Thoracic aorta (tissue), 2 donors: ENCODE measurements at regions not wholly inside any gene's neighbourhood (a gene's known extent, or its start where the extent isn't known, plus 50 kb on each side); places are given as distances from the start of the nearest gene placed in this dataset.
"Not testable (repeated sequence)": the region's sequence is repeated elsewhere in the genome, so short reads cannot be mapped to it uniquely, and the experiment has no call there.

ENCODE experiments used
- ATAC-seq: fragments of 150-250 bp; one replicate; pipeline ENCODE4 v1.8.0; 2017; ENCODE audit warnings: low read depth; ENCODE audit not compliant: insufficient number of reproducible peaks, low FRiP score
- DNase-seq: peaks from one replicate; pipeline ENCODE4 v3.0.0-alpha.2; 2020; ENCODE audit warnings: low spot score
- H3K27ac ChIP-seq, 2 donors: fragments of 200-600 bp; sonication (generic); 1 replicate in 1 of 2; 2 replicates in 1 of 2; pipeline ENCODE4 v1.5.1; 2016; ENCODE audit warnings: mild to moderate bottlenecking in 2 of 2, moderate library complexity in 2 of 2
- H3K27me3 ChIP-seq: fragments of 200-600 bp; sonication (generic); replicated peaks from 2 replicates; pipeline ENCODE4 v1.6.0; 2016; ENCODE audit warnings: mild to moderate bottlenecking; ENCODE audit not compliant: insufficient read depth
- H3K36me3 ChIP-seq: fragments of 200-600 bp; sonication (generic); one replicate; pipeline ENCODE4 v1.5.1; 2016
- H3K4me1 ChIP-seq, 2 donors: fragments of 200-600 bp; sonication (generic); 1 replicate in 1 of 2; 2 replicates in 1 of 2; pipeline versions ENCODE4 v1.5.1 to v1.6.0; 2016; ENCODE audit warnings: low read depth in 2 of 2, mild to moderate bottlenecking in 1 of 2; ENCODE audit not compliant: control insufficient read depth in 1 of 2
- H3K4me3 ChIP-seq: fragments of 200-600 bp; sonication (generic); 2 replicates; pipeline ENCODE4 v1.5.1; 2016; ENCODE audit warnings: mild to moderate bottlenecking
- H3K9me3 ChIP-seq: fragments of 200-600 bp; sonication (generic); 2 replicates; pipeline ENCODE4 v1.5.1; 2016
- CTCF ChIP-seq: fragments of 200-600 bp; sonication (generic); IDR thresholded peaks from one replicate; pipeline ENCODE4 v1.5.1; 2019; ENCODE audit warnings: antibody characterized with exemption

DNA sequence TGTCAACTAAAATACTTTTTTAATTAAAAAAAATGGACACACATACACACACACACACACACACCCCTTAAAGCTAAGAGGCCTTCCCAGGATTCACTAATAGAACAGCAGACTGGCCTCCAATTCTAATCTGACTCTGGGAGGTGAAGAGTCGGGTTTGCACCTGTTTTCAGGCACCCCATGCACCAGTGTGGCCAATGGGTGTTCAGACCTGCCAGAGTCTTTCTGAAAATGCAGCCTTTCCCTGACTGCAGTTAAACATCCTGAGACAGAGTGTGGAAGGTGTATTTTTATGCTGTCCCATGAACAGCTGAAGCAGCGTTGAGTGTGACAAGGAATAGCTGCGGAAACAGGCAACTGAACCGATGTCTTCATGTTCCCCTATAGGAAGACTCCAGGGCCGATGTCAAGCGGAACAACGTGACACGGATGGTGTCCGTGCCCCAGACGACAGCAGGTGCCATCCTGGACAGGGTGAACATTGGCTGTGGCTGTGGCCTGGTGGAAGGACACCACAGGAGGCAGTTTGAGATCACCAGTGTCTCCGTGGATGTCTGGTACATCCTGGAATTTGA, 74.6 kb upstream of the LYZL2 start:
- H3K27ac ChIP-seq: no peak overlapping the region
- no peaks in the 10 kb centered on the region for H3K4me1 ChIP-seq
- no peaks in the 10 kb centered on the region for H3K9me3 ChIP-seq
- ATAC-seq: no peak
- no peak for TF ChIP-seq CTCF
- no peaks in the 10 kb centered on the region for H3K27me3 ChIP-seq
- no peaks in the 10 kb centered on the region for H3K36me3 ChIP-seq
- no peak for DNase-seq
- no peak overlapping the region for H3K4me3 ChIP-seq

GRCh38 chr10:30703446-30703845, 73.9 kb upstream of the LYZL2 start:
- not testable (repeated sequence) for ATAC-seq, H3K4me1 ChIP-seq, DNase-seq

GRCh38 chr10:30702860-30703259, 73.3 kb upstream of the LYZL2 start:
- TF ChIP-seq CTCF: no peak
- Histone ChIP-seq H3K27me3 (no peaks in the 10 kb centered on the region), H3K4me1 (no peaks in the 10 kb centered on the region), H3K36me3 (no peaks in the 10 kb centered on the region), H3K4me3 (no peak overlapping the region), H3K9me3 (no peaks in the 10 kb centered on the region), H3K27ac (no peak overlapping the region)
- DNase-seq (no peak), ATAC-seq (no peak)

More at GRCh38 chr10:30703446-30703845, 73.9 kb upstream of the LYZL2 start:
- not testable (repeated sequence) for H3K4me3 ChIP-seq, H3K9me3 ChIP-seq, H3K27ac ChIP-seq, H3K36me3 ChIP-seq, H3K27me3 ChIP-seq

DNA sequence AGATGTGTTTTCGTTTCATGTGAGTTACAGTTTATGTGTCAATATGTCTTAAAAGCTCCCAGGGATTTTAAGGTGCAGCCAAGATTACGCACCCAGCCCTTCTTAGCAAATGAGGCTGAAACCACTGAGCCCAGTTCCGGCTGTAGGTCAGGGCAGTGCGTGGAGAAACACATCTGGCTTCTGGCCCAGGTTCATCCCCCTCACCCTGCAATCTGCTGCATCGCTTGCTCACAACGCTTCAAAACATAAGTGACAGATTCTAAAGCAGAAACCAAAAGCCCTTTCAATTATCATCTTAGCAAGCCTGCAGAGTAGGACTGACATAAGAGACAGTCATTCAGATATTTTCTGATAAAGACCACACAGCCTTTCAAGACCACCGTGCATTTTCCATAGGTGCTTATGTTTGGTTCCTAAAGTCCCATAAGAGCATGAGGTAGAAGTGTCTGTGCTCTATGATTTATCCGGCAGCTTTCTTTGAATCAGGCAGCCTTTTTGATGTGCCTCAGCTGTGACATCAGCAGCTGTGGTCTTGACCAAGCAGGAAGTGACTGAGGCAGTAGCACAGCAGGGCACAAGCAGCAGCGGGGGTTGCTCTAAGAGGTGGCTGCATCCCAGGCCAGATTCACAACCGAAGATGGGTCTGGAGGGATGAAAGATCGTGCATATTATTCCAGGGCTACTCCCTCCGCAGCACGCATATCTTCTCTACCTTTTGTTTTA, 72.1 kb upstream of the LYZL2 start:
- no peak overlapping the region for H3K4me3 ChIP-seq
- no peak for ATAC-seq
- no peak overlapping the region for H3K27ac ChIP-seq

GRCh38 chr10:30697806-30698205, 68.3 kb upstream of the LYZL2 start:
- ATAC-seq: no peak
- Histone ChIP-seq H3K4me1 (no peaks in the 10 kb centered on the region), H3K27me3 (no peaks in the 10 kb centered on the region), H3K4me3 (no peak overlapping the region), H3K36me3 (no peaks in the 10 kb centered on the region), H3K27ac (no peak overlapping the region), H3K9me3 (no peaks in the 10 kb centered on the region)
- TF ChIP-seq CTCF: no peak
- no peak for DNase-seq

More for the DNA sequence above, 72.1 kb upstream of the LYZL2 start:
- no peak for TF ChIP-seq CTCF
- Histone ChIP-seq H3K9me3 (no peaks in the 10 kb centered on the region), H3K4me1 (no peaks in the 10 kb centered on the region), H3K36me3 (no peaks in the 10 kb centered on the region), H3K27me3 (no peaks in the 10 kb centered on the region)
- no peak for DNase-seq

DNA sequence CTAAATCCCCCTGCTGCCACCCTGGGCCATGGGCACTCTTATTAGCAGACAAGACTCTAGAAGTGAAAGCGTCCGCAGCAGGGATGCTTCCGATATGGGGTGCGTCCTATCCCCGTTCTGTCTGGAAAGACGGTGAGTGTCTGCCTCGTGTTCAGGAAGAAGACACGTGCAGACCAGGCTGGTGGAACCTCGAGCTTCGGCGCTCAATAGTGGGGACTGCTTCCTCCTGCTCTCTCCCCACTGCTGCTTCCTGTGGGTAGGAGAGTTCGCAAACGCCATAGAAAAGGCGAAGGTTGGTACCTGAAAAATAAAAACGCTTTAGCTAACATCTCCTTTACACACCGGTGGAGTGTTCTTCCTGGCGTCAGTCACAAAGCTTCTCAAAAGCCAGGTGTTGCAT, 67.7 kb upstream of the LYZL2 start:
- not testable (repeated sequence) for H3K27me3 ChIP-seq, H3K4me1 ChIP-seq, H3K9me3 ChIP-seq, ATAC-seq, H3K36me3 ChIP-seq, DNase-seq, H3K4me3 ChIP-seq, H3K27ac ChIP-seq

DNA sequence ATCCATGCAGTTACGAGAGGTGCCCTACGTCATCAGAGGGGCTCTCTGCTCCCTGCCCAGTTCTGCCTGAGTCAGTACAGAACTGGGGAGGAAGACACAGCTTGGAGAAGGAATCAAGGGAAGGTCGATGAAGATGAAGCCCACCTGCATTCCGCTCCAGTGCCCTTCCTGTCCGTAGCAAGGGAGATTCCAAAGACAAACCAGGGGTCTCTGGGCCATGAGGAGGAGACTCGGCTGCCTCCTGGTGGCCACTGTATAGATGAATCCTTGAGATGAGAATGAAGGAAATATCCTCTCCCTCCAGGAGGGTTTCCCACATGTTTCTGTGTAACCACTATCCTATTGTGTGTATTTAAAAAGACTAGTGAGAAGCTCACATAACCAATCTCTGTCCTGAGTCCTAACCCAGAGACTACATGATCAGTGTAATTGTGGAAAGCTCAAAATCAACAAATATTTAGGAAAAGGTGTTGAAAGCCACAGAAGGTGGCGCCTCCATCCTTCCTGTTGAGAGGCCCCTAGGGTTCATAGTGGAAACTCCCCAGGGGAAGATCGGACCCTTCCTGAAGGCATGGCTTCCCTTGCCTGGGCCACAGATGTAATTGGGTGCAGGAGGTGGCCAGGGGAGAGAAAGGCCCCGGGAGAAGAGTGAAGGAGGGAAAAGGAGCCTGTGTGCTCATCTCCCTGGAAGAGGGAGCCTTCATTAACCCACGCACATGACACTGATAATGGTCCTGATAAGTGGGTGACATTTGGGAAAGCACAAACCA, 67.0 kb upstream of the LYZL2 start:
- H3K36me3 ChIP-seq, H3K27ac ChIP-seq, H3K4me1 ChIP-seq, H3K27me3 ChIP-seq, DNase-seq, ATAC-seq, H3K9me3 ChIP-seq, H3K4me3 ChIP-seq: not testable (repeated sequence)

GRCh38 chr10:30695481-30696236, 66.1 kb upstream of the LYZL2 start:
- not testable (repeated sequence) for H3K4me1 ChIP-seq, H3K27me3 ChIP-seq, H3K27ac ChIP-seq, H3K4me3 ChIP-seq, DNase-seq, ATAC-seq, H3K36me3 ChIP-seq, H3K9me3 ChIP-seq
